Upper lobe of left lung (tissue), 6 donors: ENCODE measurements at regions not wholly inside any gene's neighbourhood (a gene's known extent, or its start where the extent isn't known, plus 50 kb on each side); places are given as distances from the start of the nearest gene placed in this dataset.
A peak's percentile ranks its signal among the peaks of the same experiment; 100 is the strongest.

Source experiments
- ATAC-seq, 2 donors: fragments of 200-7000 bp; cut with Tn5 transposase; one replicate each; pipeline ENCODE4 v1.9.1; 2022; ENCODE audit warnings: mild to moderate bottlenecking in 2 of 2, moderate library complexity in 2 of 2; ENCODE audit not compliant: low FRiP score in 2 of 2
- DNase-seq, 2 donors: peaks; one replicate each; pipeline ENCODE4 v3.0.0-alpha.2; 2019 to 2020
- H3K27ac ChIP-seq, 4 donors: fragments of 200-600 bp; sonication (generic); one replicate each; pipeline ENCODE4 v1.5.1; 2016 to 2019
- H3K27me3 ChIP-seq, 4 donors: fragments of 200-600 bp; sonication (generic); one replicate each; pipeline ENCODE4 v1.5.1; 2017 to 2019
- H3K36me3 ChIP-seq, 4 donors: fragments of 200-600 bp; sonication (generic); one replicate each; pipeline ENCODE4 v1.5.1; 2016 to 2019
- H3K4me1 ChIP-seq, 4 donors: fragments of 200-600 bp; sonication (generic); one replicate each; pipeline ENCODE4 v1.5.1; 2018 to 2019
- H3K4me3 ChIP-seq, 4 donors: fragments of 200-600 bp; sonication (generic); one replicate each; pipeline ENCODE4 v1.5.1; 2017 to 2019; ENCODE audit warnings: mild to moderate bottlenecking in 2 of 4, moderate library complexity in 1 of 4
- H3K9me3 ChIP-seq, 4 donors: fragments of 200-600 bp; sonication (generic); one replicate each; pipeline ENCODE4 v1.5.1; 2018 to 2019
- CTCF ChIP-seq, 6 experiments: fragments of 450-650 bp in 4 of 6; fragments of 200-600 bp in 2 of 6; sonication (generic) in 2 of 6; IDR thresholded peaks; one replicate each; pipeline ENCODE4 v1.5.1; 2016 to 2019; ENCODE audit warnings: antibody characterized with exemption in 6 of 6
- EP300 ChIP-seq, 4 donors: sonication (generic); formaldehyde crosslinking; IDR thresholded peaks; one replicate each; pipeline ENCODE4 v1.5.1; 2017; ENCODE audit warnings: antibody characterized with exemption in 4 of 4, control low read depth in 2 of 4
- POLR2A ChIP-seq, 4 donors: fragments of 450-650 bp; IDR thresholded peaks; one replicate each; pipeline ENCODE4 v1.5.1; 2016 to 2017; ENCODE audit warnings: antibody characterized with exemption in 4 of 4, mild to moderate bottlenecking in 2 of 4
- POLR2AphosphoS5 ChIP-seq, 2 donors: sonication (generic); formaldehyde crosslinking; IDR thresholded peaks; one replicate each; pipeline ENCODE4 v1.5.1; 2017; ENCODE audit warnings: antibody characterized with exemption in 2 of 2
- WGBS, 2 donors: methylation state at CpG; one replicate each; pipeline ENCODE4 v1.1.5; 2017 to 2018; 5-methylcytosine and 5-hydroxymethylcytosine counted together
- donor health status: DM: no; HTN: no; CAD: no; lungs with moderate emphysema.
- donor health status: DM: no; HTN: yes; CAD: no; lungs with severe emphysema.

DNA sequence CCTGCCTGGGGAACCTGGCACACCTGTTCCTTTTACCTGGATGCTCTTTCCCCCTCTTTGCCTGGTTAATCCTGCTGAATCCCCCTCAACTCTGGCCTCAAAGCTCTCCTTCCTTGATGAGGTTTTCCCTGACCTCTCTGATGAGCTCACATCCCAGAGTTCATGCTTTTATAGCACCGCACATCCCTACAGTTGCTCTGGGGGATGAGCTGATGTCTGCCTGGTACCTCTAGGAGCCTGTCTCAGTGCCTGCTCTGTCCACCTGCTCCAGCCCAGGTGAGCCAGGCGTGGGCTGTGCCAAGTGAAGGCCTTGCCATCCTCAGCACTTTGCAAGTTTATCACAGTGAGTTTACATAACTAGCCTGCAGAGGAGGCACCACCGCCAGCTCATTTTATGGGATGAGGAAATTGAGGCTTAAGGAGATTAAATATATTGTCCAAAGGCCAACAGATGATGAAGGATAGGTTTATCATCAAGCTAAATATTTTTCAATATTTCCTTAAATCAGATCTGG, 58.6 kb upstream of the TMPRSS2 start:
- no peak for ATAC-seq
- TF ChIP-seq POLR2A (IDR thresholded peaks at IDR 0.05) (no peak), POLR2AphosphoS5 (IDR thresholded peaks at IDR 0.05) (no peak), CTCF (IDR thresholded peaks at IDR 0.05) (no peak), EP300 (IDR thresholded peaks at IDR 0.05) (no peak)

GRCh38 chr21:41565550-41565949, 57.6 kb upstream of the TMPRSS2 start:
- WGBS, 2 donors, result 58 to 69% methylated on average over 11 of the region's 11 CpGs
- Histone ChIP-seq H3K9me3 (no peaks in the 10 kb centered on the region), H3K36me3 (no peaks in the 10 kb centered on the region), H3K27ac (peak overlapping the region in 2 of 4 donors; percentile 40 to 69), H3K4me1 (peaks cover 0 to 19% (median 0%) of the 10 kb centered on the region in 4 donors), H3K27me3 (no peaks in the 10 kb centered on the region), H3K4me3 (no peak overlapping the region)
- DNase-seq (peak in 1 of 2 donors; percentile 39), ATAC-seq (no peak)
- TF ChIP-seq POLR2AphosphoS5 (IDR thresholded peaks at IDR 0.05), result no peak
- no peak for TF ChIP-seq EP300 (IDR thresholded peaks at IDR 0.05)
- no peak for TF ChIP-seq POLR2A (IDR thresholded peaks at IDR 0.05)
- TF ChIP-seq CTCF (IDR thresholded peaks at IDR 0.05), result no peak

More for the DNA sequence above, 58.6 kb upstream of the TMPRSS2 start:
- no peak for DNase-seq
- Histone ChIP-seq H3K27ac (no peak overlapping the region), H3K4me3 (no peak overlapping the region), H3K9me3 (no peaks in the 10 kb centered on the region), H3K36me3 (no peaks in the 10 kb centered on the region), H3K4me1 (peaks cover 0 to 19% (median 0%) of the 10 kb centered on the region in 4 donors), H3K27me3 (no peaks in the 10 kb centered on the region)
- WGBS, 2 donors, result 82 to 95% methylated on average over 2 to 3 of the region's 3 CpGs

DNA sequence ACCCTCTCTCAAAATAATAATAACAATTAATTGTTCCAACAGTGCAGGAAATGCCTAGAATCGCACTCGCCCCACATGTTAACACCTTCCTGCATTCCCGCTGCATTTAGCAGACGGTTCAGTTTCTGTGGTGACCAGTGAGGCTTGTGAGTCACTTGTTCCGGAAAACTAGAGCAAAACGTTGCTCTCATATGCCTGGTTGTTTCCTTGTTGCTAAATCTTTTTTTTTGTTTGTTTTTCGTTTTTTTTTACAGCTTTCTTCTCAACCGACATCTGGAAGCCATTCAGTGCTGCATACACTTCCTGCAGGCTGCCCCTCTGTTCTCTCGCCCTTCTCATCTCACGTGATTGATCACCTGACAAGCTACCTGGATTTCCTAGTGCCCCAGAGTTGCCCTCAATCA, 56.9 kb upstream of the TMPRSS2 start:
- peaks cover 0 to 19% (median 0%) of the 10 kb centered on the region in 4 donors for H3K4me1 ChIP-seq
- H3K4me3 ChIP-seq, result no peak overlapping the region
- peak in 1 of 2 donors; percentile 31 for ATAC-seq
- no peaks in the 10 kb centered on the region for H3K36me3 ChIP-seq
- WGBS, 2 donors, result 24 to 32% methylated on average over 10 of the region's 10 CpGs
- H3K27me3 ChIP-seq, result no peaks in the 10 kb centered on the region
- TF ChIP-seq EP300 (IDR thresholded peaks at IDR 0.05), result peak in 1 of 4 donors; percentile 80
- no peak for TF ChIP-seq POLR2A (IDR thresholded peaks at IDR 0.05)
- DNase-seq, result peak in 1 of 2 donors; percentile 42
- H3K27ac ChIP-seq, result peak overlapping the region in 3 of 4 donors; percentile 12 to 74 (median 40)
- H3K9me3 ChIP-seq, result no peaks in the 10 kb centered on the region

DNA sequence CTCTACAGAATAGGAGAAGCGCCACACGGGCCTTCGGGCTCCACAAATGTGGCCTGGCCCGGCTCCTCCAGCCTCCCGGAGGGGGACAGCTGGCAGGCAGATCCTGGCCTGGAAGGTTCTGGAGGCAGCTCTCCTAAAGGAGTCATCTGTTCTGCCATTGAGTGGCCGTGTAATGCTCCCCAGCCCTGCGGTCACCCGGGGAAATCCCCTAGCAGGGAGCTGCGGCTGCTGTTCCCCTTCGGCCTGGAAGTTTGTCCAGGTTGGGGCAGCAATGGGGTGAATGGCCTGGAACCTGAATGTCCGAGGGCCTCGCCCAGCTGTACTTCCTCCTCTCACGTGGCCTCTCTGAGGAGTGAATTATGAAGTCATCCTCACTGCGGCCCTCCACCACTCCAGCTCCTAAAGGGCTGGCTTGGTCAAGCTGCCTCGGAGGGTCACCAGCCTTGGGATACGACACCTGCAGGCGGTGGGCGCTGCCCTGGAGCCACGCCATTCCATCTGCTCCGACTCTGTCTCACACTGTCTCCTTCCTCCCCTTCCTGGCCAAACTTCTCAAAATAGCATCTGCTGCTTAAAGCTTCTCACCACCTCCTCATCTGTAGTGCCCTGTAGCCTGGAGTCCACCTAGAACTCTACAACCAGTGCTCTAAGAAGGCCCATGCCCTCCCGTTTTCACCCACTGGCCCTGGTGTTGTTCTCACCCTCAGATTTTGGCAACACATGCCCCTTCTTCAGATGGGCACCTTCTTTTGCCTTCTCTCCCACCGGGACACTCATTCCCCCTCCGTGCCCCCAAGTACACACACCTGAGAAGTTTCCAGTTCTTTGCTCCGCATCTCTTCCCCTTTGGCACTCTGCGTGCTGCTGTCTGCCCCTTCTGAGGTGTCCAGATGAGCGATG, 54.4 kb upstream of the TMPRSS2 start:
- Histone ChIP-seq H3K4me3 (no peak overlapping the region), H3K4me1 (peaks cover 0 to 19% (median 0%) of the 10 kb centered on the region in 4 donors), H3K27me3 (no peaks in the 10 kb centered on the region), H3K9me3 (no peaks in the 10 kb centered on the region), H3K36me3 (no peaks in the 10 kb centered on the region), H3K27ac (peak overlapping the region in 1 of 4 donors; percentile 26)
- DNase-seq (peak; percentile 71 to 83), ATAC-seq (peak; percentile 55 to 64)
- TF ChIP-seq EP300 (IDR thresholded peaks at IDR 0.05), result peak in 1 of 4 donors; percentile 53
- TF ChIP-seq CTCF (IDR thresholded peaks at IDR 0.05), result no peak
- TF ChIP-seq POLR2A (IDR thresholded peaks at IDR 0.05), result no peak
- no peak for TF ChIP-seq POLR2AphosphoS5 (IDR thresholded peaks at IDR 0.05)
- 75 to 79% methylated on average over 15 to 26 of the region's 26 CpGs for WGBS, 2 donors

GRCh38 chr21:41561701-41562100, 53.7 kb upstream of the TMPRSS2 start:
- Histone ChIP-seq H3K27ac (peak overlapping the region in 1 of 4 donors; percentile 26), H3K4me3 (no peak overlapping the region), H3K4me1 (peaks cover 0 to 19% (median 0%) of the 10 kb centered on the region in 4 donors), H3K36me3 (no peaks in the 10 kb centered on the region), H3K9me3 (no peaks in the 10 kb centered on the region), H3K27me3 (no peaks in the 10 kb centered on the region)
- no peak for ATAC-seq
- WGBS, 2 donors, result 86 to 89% methylated on average over 4 of the region's 4 CpGs
- DNase-seq, result no peak
- no peak for TF ChIP-seq POLR2A (IDR thresholded peaks at IDR 0.05)
